ENCODE measurements at regions not wholly inside any gene's neighbourhood (a gene's known extent, or its start where the extent isn't known, plus 50 kb on each side); places are given as distances from the start of the nearest gene placed in this dataset.

DNA sequence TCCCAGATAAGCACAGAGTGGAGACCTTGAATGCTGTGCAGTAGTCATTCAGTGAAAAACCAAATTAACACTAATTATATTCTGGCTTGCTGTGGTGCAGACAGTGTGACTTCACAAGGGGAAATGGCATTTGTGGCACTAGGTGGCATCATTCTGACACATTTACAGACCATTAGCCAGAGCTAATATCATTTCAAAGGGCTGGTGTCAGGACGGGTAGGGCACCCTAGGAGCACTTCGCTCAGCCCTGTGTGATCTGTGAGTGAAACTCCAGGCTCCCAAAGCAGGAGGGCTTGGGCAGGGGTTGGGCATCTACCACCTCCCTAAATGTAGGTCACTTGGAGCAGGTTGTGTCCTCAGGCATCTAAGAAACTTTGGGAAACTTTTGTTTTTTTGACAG is 555.8 kb downstream of the PKHD1 start:
- H3K27ac Mint-ChIP-seq, result no peak overlapping the region
- peak; percentile 34 for DNase-seq (ENCODE audit: low spot score)
- H3K27me3 Mint-ChIP-seq (ENCODE audit: insufficient read depth, low read depth), result peaks cover 3% of the 10 kb centered on the region

DNA sequence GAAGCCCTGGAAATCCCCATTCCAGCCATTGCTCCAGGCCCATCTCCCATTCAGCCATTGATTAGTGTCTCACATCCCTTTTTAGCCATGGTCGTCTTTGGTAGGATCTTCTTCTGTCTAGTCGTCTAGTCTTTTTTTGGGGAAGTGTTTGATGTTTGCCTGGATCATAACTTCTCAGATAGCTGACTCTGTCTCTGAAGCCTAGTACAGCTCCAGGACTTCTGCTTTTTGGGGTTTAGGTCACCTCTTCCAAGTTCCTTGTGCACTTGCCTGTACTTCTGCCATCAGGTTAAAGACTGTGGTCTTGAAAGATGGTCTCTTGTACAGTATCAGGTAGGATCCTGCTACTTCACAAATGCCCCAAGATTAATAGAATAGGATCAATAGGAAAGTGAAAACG is 553.5 kb downstream of the PKHD1 start:
- Mint-ChIP-seq H3K4me3 (no peak overlapping the region), H3K4me1 (peaks cover 7% of the 10 kb centered on the region), H3K9me3 (no peaks in the 10 kb centered on the region), H3K36me3 (no peaks in the 10 kb centered on the region), H3K27ac (no peak overlapping the region), H3K27me3 (ENCODE audit: insufficient read depth, low read depth) (no peaks in the 10 kb centered on the region)
- Histone ChIP-seq H3K4me1 (peaks cover 3% of the 10 kb centered on the region), H3K9ac (no peak overlapping the region), H3K27me3 (no peaks in the 10 kb centered on the region), H3K9me3 (ENCODE audit: low read depth) (no peaks in the 10 kb centered on the region), H3K79me2 (ENCODE audit: low read depth) (no peaks in the 10 kb centered on the region), H3K4me2 (no peak overlapping the region), H3F3A (ENCODE audit: low read depth) (no peaks in the 10 kb centered on the region), H3K27ac (no peak overlapping the region), H4K20me1 (ENCODE audit: low read depth) (no peaks in the 10 kb centered on the region), H2AFZ (replicated peaks) (no peak overlapping the region), H3K4me3 (no peak overlapping the region), H3K36me3 (no peaks in the 10 kb centered on the region)
- no peak for DNase-seq (ENCODE audit: low spot score)
- no peak for TF ChIP-seq EZH2phosphoT487 (IDR thresholded peaks at IDR 0.05)
- TF ChIP-seq EZH2 (IDR thresholded peaks at IDR 0.05), result no peak
- TF ChIP-seq, protein P1, sequence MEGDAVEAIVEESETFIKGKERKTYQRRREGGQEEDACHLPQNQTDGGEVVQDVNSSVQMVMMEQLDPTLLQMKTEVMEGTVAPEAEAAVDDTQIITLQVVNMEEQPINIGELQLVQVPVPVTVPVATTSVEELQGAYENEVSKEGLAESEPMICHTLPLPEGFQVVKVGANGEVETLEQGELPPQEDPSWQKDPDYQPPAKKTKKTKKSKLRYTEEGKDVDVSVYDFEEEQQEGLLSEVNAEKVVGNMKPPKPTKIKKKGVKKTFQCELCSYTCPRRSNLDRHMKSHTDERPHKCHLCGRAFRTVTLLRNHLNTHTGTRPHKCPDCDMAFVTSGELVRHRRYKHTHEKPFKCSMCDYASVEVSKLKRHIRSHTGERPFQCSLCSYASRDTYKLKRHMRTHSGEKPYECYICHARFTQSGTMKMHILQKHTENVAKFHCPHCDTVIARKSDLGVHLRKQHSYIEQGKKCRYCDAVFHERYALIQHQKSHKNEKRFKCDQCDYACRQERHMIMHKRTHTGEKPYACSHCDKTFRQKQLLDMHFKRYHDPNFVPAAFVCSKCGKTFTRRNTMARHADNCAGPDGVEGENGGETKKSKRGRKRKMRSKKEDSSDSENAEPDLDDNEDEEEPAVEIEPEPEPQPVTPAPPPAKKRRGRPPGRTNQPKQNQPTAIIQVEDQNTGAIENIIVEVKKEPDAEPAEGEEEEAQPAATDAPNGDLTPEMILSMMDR (IDR thresholded peaks at IDR 0.05), result no peak

More for the DNA sequence above, 555.8 kb downstream of the PKHD1 start:
- H3K4me2 ChIP-seq, result no peak overlapping the region
- H3K36me3 Mint-ChIP-seq, result no peaks in the 10 kb centered on the region
- H3K4me3 ChIP-seq, result no peak overlapping the region
- no peak overlapping the region for H3K4me3 Mint-ChIP-seq
- H3K27ac ChIP-seq, result no peak overlapping the region
- no peaks in the 10 kb centered on the region for H3K27me3 ChIP-seq
- TF ChIP-seq, protein P1 (IDR thresholded peaks at IDR 0.05), result peak; percentile 25
- TF ChIP-seq EZH2 (IDR thresholded peaks at IDR 0.05), result no peak
- H3K4me1 ChIP-seq, result peaks cover 3% of the 10 kb centered on the region
- no peaks in the 10 kb centered on the region for H3F3A ChIP-seq (ENCODE audit: low read depth)
- H2AFZ ChIP-seq (replicated peaks), result peak overlapping the region; percentile 13
- H3K79me2 ChIP-seq (ENCODE audit: low read depth), result no peaks in the 10 kb centered on the region
- H3K9me3 ChIP-seq (ENCODE audit: low read depth), result no peaks in the 10 kb centered on the region
- no peaks in the 10 kb centered on the region for H3K36me3 ChIP-seq
- no peaks in the 10 kb centered on the region for H3K9me3 Mint-ChIP-seq
- no peak overlapping the region for H3K9ac ChIP-seq
- no peaks in the 10 kb centered on the region for H4K20me1 ChIP-seq (ENCODE audit: low read depth)
- peaks cover 15% of the 10 kb centered on the region for H3K4me1 Mint-ChIP-seq

DNA sequence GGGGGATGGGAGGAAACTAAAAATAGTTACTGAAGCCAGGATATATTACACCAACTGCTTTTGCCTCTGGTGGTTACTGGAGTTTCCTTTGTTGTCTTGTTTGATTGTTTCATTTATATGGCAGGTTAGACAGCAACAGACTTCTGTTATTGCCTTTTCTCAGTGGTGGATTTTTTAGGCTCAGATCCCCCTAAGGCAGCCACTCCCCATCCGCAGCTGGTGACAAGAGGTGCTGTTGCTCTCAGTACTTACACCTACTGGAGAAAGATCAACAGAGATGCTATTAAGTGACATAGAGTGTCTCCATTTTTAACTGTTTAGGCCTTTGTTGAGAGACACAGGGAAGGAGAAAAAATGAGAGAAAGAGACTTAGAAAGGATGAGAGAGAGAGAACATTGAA is 552.1 kb downstream of the PKHD1 start:
- Histone ChIP-seq H3K27ac (no peak overlapping the region), H2AFZ (replicated peaks) (no peak overlapping the region), H3K4me1 (peaks cover 3% of the 10 kb centered on the region), H4K20me1 (ENCODE audit: low read depth) (no peaks in the 10 kb centered on the region), H3K27me3 (no peaks in the 10 kb centered on the region), H3K9me3 (ENCODE audit: low read depth) (no peaks in the 10 kb centered on the region), H3F3A (ENCODE audit: low read depth) (no peaks in the 10 kb centered on the region), H3K79me2 (ENCODE audit: low read depth) (no peaks in the 10 kb centered on the region), H3K4me3 (no peak overlapping the region), H3K36me3 (no peaks in the 10 kb centered on the region), H3K4me2 (no peak overlapping the region), H3K9ac (no peak overlapping the region)
- peaks cover 11% of the 10 kb centered on the region for H3K4me1 Mint-ChIP-seq
- no peaks in the 10 kb centered on the region for H3K36me3 Mint-ChIP-seq
- TF ChIP-seq EZH2phosphoT487 (IDR thresholded peaks at IDR 0.05) (no peak), EZH2 (IDR thresholded peaks at IDR 0.05) (no peak)
- TF ChIP-seq, protein P1 (IDR thresholded peaks at IDR 0.05), result no peak
- no peak for DNase-seq (ENCODE audit: low spot score)
- no peak overlapping the region for H3K27ac Mint-ChIP-seq
- no peaks in the 10 kb centered on the region for H3K27me3 Mint-ChIP-seq (ENCODE audit: insufficient read depth, low read depth)
- H3K4me3 Mint-ChIP-seq, result no peak overlapping the region
- no peaks in the 10 kb centered on the region for H3K9me3 Mint-ChIP-seq
